HUES6 (cell line): ENCODE measurements at regions not wholly inside any gene's neighbourhood (a gene's known extent, or its start where the extent isn't known, plus 50 kb on each side); places are given as distances from the start of the nearest gene placed in this dataset.
"Not testable (repeated sequence)": the region's sequence is repeated elsewhere in the genome, so short reads cannot be mapped to it uniquely, and the experiment has no call there.

Source experiments
- H3K27ac ChIP-seq: 2 replicates; pipeline ENCODE4 v1.7.0; 2013; ENCODE audit warnings: low read depth, mild to moderate bottlenecking, low read length, inconsistent platforms
- H3K27me3 ChIP-seq: 2 replicates; pipeline ENCODE4 v1.6.1; 2013; ENCODE audit warnings: low read length; ENCODE audit not compliant: control insufficient read depth, insufficient read depth
- H3K36me3 ChIP-seq: 2 replicates; pipeline ENCODE4 v1.6.1; 2013; ENCODE audit warnings: low read length; ENCODE audit not compliant: control insufficient read depth, insufficient read depth
- H3K4me1 ChIP-seq: 2 replicates; pipeline ENCODE4 v1.6.1; 2013; ENCODE audit warnings: low read length; ENCODE audit not compliant: control insufficient read depth, insufficient read depth
- H3K4me3 ChIP-seq: 2 replicates; pipeline ENCODE4 v1.5.1; 2013; ENCODE audit warnings: low read depth, low read length
- H3K9ac ChIP-seq: one replicate; pipeline ENCODE4 v1.6.1; 2013; ENCODE audit warnings: mild to moderate bottlenecking, low read length
- H3K9me3 ChIP-seq: 2 replicates; pipeline ENCODE4 v1.6.1; 2013; ENCODE audit warnings: low read depth, low read length; ENCODE audit not compliant: control insufficient read depth, insufficient read depth

DNA sequence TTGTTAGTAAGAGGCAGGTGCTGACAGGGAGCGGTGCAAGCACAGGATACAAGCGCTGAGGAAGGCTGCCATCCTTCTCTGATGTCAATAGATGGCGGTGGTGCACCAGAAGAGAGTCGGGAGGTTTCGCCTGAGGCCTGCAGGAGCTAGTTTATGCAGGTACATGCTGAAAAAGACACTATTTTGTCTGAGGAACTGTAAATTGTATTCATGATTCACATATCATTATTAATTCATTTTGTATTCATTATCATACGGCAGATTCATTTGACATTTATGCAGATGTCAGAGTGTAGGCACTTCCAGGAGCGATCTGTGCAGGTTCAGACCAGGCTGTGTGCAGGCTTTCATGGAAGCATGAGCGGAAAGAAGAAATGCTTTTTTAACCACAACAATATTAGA is 824.0 kb downstream of the STIM2 start:
- Histone ChIP-seq H3K27ac (no peak overlapping the region), H3K27me3 (no peaks in the 10 kb centered on the region), H3K9me3 (no peaks in the 10 kb centered on the region), H3K9ac (no peak overlapping the region), H3K36me3 (no peaks in the 10 kb centered on the region), H3K4me3 (no peak overlapping the region), H3K4me1 (no peaks in the 10 kb centered on the region)

GRCh38 chr4:27685091-27685490 is 824.5 kb downstream of the STIM2 start:
- Histone ChIP-seq H3K9ac (no peak overlapping the region), H3K27me3 (no peaks in the 10 kb centered on the region), H3K4me1 (no peaks in the 10 kb centered on the region), H3K27ac (no peak overlapping the region), H3K9me3 (no peaks in the 10 kb centered on the region), H3K36me3 (no peaks in the 10 kb centered on the region), H3K4me3 (no peak overlapping the region)

- Histone ChIP-seq H3K4me3 (no peak overlapping the region), H3K4me1 (no peaks in the 10 kb centered on the region), H3K27ac (no peak overlapping the region), H3K36me3 (no peaks in the 10 kb centered on the region), H3K27me3 (no peaks in the 10 kb centered on the region), H3K9ac (no peak overlapping the region), H3K9me3 (no peaks in the 10 kb centered on the region)
Observed at GRCh38 chr4:27685947-27686346, 825.3 kb downstream of the STIM2 start.

DNA sequence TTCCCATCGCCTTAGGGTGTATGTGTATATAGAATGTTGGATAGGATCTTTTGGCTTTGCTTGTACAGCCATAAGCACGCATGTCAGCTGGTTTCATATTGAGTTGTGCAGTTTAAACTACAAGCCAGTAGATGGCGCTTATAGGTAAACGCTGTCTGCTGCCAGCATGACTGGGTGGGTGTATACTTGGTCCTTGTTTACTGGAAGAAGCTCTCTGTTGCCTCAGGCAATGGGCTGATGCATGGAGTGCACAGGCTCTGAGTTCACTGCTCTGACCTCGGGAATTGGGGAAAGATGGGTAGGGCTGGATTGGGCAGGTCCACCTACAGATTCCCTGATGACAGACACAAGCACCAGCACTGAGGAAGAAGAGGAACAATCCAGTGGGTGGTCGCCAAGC is 831.5 kb downstream of the STIM2 start:
- H3K27ac ChIP-seq = no peak overlapping the region
- H3K27me3 ChIP-seq = no peaks in the 10 kb centered on the region
- no peaks in the 10 kb centered on the region for H3K9me3 ChIP-seq
- no peaks in the 10 kb centered on the region for H3K4me1 ChIP-seq
- no peak overlapping the region for H3K9ac ChIP-seq
- no peaks in the 10 kb centered on the region for H3K36me3 ChIP-seq
- no peak overlapping the region for H3K4me3 ChIP-seq

DNA sequence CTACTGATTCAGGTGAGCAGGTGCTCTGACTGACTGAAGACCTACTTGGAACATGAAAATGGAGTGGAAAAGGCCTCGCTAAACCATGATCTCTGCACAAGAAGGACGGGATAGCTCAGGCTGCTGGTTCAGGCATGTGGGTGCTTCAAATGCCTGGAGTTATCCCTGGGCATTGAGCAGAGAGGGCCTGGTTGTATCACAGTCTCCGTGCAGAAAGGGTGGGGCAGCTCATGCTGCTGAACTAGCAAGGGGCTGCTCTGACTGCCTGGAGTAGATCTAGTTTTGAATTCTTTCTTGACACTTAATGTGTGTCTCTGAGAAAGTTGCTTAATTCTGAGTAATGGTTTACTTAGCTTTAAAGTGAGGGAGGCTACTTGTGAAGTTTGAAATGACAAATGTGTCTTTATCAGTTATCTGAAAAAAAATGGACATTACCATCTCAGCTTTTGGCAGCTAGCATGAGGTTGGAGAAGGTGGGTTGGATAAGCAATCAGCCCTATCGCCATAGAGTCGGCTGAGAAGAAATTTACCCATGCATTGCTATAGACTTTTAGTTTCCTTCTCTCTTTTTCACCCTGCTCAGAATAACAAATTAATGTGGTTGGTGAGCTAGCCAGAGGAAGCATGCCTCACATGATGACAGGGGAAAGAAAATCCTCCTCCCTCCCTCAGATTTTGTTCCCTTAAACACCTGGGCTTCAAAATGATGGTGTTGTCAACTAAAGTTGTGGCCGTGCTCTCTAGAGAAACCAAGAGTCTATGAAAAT is 832.4 kb downstream of the STIM2 start:
- Histone ChIP-seq H3K27ac (no peak overlapping the region), H3K9ac (no peak overlapping the region), H3K9me3 (no peaks in the 10 kb centered on the region), H3K4me3 (no peak overlapping the region), H3K4me1 (no peaks in the 10 kb centered on the region), H3K36me3 (no peaks in the 10 kb centered on the region), H3K27me3 (no peaks in the 10 kb centered on the region)

- not testable (repeated sequence) for H3K4me3 ChIP-seq, H3K27ac ChIP-seq, H3K4me1 ChIP-seq, H3K36me3 ChIP-seq, H3K9ac ChIP-seq, H3K9me3 ChIP-seq, H3K27me3 ChIP-seq
Observed at GRCh38 chr4:27696257-27696656, 835.6 kb downstream of the STIM2 start.

DNA sequence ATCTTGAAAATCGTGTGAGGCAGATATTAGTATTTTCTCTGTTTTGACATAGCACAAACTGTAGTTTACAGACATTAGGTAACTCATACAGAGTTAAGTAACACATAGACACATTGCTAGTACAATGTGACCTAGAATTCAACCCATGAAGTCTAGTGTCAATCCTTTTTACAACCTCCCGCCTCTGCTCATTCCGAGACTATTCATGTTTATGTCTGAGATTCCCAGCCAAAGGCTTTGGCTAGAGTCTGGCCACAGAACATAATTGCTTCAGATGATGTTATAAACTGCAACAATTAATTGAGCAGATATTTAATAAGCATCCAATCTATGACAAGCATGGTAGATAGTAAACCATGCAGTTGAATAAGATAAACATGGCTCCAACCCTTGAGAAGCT is 841.0 kb downstream of the STIM2 start:
- Histone ChIP-seq H3K4me1 (peaks cover 12% of the 10 kb centered on the region; the same call in 1 of the 2 replicates), H3K27ac (no peak overlapping the region), H3K4me3 (no peak overlapping the region), H3K9me3 (no peaks in the 10 kb centered on the region), H3K36me3 (no peaks in the 10 kb centered on the region), H3K27me3 (no peaks in the 10 kb centered on the region), H3K9ac (no peak overlapping the region)

GRCh38 chr4:27702730-27703431 is 842.2 kb downstream of the STIM2 start:
- Histone ChIP-seq H3K9me3 (no peaks in the 10 kb centered on the region), H3K9ac (no peak overlapping the region), H3K27ac (no peak overlapping the region), H3K4me3 (no peak overlapping the region), H3K4me1 (peaks cover 12% of the 10 kb centered on the region; the same call in 1 of the 2 replicates), H3K27me3 (no peaks in the 10 kb centered on the region), H3K36me3 (no peaks in the 10 kb centered on the region)

GRCh38 chr4:27703771-27704170 is 843.1 kb downstream of the STIM2 start:
- no peaks in the 10 kb centered on the region for H3K27me3 ChIP-seq
- H3K27ac ChIP-seq = no peak overlapping the region
- peaks cover 12% of the 10 kb centered on the region; the same call in 1 of the 2 replicates for H3K4me1 ChIP-seq
- no peaks in the 10 kb centered on the region for H3K36me3 ChIP-seq
- H3K9me3 ChIP-seq = no peaks in the 10 kb centered on the region
- no peak overlapping the region for H3K9ac ChIP-seq
- H3K4me3 ChIP-seq = no peak overlapping the region

DNA sequence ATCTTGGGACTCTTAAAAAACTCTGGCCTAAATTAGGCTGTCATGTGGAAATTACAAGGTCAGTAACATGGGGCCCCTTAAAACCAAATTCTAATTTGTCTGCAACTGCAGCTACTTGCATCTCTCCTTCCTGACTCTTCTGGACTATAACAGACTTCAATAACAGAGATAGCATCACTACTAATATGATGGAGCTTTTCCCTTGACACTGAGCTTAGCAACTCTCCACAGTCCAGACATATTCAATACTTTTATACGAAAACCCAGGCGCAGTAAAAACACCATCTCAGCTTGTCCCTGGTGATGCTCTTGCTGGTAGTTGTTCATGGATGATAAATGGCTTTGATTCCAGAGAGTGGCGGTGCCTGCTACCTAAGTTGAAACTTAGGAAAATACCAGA is 850.4 kb downstream of the STIM2 start:
- Histone ChIP-seq H3K36me3 (no peaks in the 10 kb centered on the region), H3K27ac (no peak overlapping the region), H3K9me3 (no peaks in the 10 kb centered on the region), H3K9ac (no peak overlapping the region), H3K27me3 (no peaks in the 10 kb centered on the region), H3K4me1 (no peaks in the 10 kb centered on the region), H3K4me3 (no peak overlapping the region)

DNA sequence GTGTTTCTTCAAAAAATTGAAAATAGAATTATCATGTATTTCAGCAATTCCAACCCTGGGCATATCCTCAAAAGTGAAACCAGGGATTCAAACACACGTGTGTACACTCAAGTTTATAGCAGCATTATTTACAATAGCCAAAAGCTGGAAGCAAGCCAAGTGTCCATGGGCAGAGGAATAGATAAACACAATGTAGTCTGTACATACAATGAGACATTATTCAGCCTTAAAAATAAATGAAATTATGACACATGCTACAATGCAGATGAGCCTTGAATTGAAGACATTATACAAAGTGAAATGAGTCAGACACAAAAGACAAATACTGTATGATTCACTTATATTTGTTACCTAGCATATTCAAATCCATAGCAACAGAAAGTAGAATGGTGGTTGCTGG is 853.4 kb downstream of the STIM2 start:
- Histone ChIP-seq H3K9me3 (no peaks in the 10 kb centered on the region), H3K27me3 (no peaks in the 10 kb centered on the region), H3K4me3 (no peak overlapping the region), H3K36me3 (no peaks in the 10 kb centered on the region), H3K4me1 (no peaks in the 10 kb centered on the region), H3K27ac (no peak overlapping the region), H3K9ac (no peak overlapping the region)
